HL-60 (cell line): ENCODE measurements at regions not wholly inside any gene's neighbourhood (a gene's known extent, or its start where the extent isn't known, plus 50 kb on each side); places are given as distances from the start of the nearest gene placed in this dataset.

ENCODE experiments used
- DNase-seq, 2 experiments: peaks; one replicate each; pipeline ENCODE4 v3.0.0-alpha.2; 2010 to 2020; ENCODE audit warnings: low read depth in 1 of 2, low spot score in 1 of 2
- H3K27ac ChIP-seq: fragments of 250-450 bp; sonication (Bioruptor Pico); replicated peaks from 2 replicates; pipeline ENCODE4 v1.5.1; 2020; ENCODE audit warnings: mild to moderate bottlenecking, moderate library complexity
- H3K27me3 ChIP-seq: fragments of 250-450 bp; sonication (Bioruptor Pico); 2 replicates; pipeline ENCODE4 v1.5.1; 2021; ENCODE audit warnings: mild to moderate bottlenecking, moderate library complexity; ENCODE audit not compliant: insufficient read depth, poor library complexity, severe bottlenecking
- H3K4me3 ChIP-seq: replicated peaks from 2 replicates; pipeline ENCODE4 v1.5.1; 2011; ENCODE audit warnings: mild to moderate bottlenecking, control low read depth, low read length; ENCODE audit not compliant: insufficient read depth
- CTCF ChIP-seq: IDR thresholded peaks from one replicate; pipeline ENCODE4 v1.5.1; 2011; ENCODE audit warnings: low read length, control low read depth, inconsistent platforms; ENCODE audit not compliant: insufficient read depth
- GABPA ChIP-seq: IDR thresholded peaks from 2 replicates; pipeline ENCODE4 v1.6.1; 2012; ENCODE audit warnings: low read depth
- POLR2AphosphoS5 ChIP-seq: IDR thresholded peaks from 2 replicates; pipeline ENCODE4 v1.6.1; 2012; ENCODE audit warnings: low read depth
- SPI1 ChIP-seq: IDR thresholded peaks from 2 replicates; pipeline ENCODE4 v1.6.1; 2012; ENCODE audit warnings: low read depth, mild to moderate bottlenecking, borderline replicate concordance
- TF ChIP-seq, protein P1 (sequence below): IDR thresholded peaks from 2 replicates; pipeline ENCODE4 v1.6.1; 2012; ENCODE audit warnings: low read depth; ENCODE audit not compliant: insufficient replicate concordance

GRCh38 chr5:152016421-152016820 lies 91.8 kb upstream of the GLRA1 start:
- no peak for DNase-seq
- Histone ChIP-seq H3K4me3 (no peak overlapping the region), H3K27me3 (no peaks in the 10 kb centered on the region), H3K27ac (no peak overlapping the region)
- no peak for TF ChIP-seq CTCF
- no peak for TF ChIP-seq SPI1
- no peak for TF ChIP-seq GABPA
- TF ChIP-seq, protein P1, sequence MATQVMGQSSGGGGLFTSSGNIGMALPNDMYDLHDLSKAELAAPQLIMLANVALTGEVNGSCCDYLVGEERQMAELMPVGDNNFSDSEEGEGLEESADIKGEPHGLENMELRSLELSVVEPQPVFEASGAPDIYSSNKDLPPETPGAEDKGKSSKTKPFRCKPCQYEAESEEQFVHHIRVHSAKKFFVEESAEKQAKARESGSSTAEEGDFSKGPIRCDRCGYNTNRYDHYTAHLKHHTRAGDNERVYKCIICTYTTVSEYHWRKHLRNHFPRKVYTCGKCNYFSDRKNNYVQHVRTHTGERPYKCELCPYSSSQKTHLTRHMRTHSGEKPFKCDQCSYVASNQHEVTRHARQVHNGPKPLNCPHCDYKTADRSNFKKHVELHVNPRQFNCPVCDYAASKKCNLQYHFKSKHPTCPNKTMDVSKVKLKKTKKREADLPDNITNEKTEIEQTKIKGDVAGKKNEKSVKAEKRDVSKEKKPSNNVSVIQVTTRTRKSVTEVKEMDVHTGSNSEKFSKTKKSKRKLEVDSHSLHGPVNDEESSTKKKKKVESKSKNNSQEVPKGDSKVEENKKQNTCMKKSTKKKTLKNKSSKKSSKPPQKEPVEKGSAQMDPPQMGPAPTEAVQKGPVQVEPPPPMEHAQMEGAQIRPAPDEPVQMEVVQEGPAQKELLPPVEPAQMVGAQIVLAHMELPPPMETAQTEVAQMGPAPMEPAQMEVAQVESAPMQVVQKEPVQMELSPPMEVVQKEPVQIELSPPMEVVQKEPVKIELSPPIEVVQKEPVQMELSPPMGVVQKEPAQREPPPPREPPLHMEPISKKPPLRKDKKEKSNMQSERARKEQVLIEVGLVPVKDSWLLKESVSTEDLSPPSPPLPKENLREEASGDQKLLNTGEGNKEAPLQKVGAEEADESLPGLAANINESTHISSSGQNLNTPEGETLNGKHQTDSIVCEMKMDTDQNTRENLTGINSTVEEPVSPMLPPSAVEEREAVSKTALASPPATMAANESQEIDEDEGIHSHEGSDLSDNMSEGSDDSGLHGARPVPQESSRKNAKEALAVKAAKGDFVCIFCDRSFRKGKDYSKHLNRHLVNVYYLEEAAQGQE: no peak
- no peak for TF ChIP-seq POLR2AphosphoS5

DNA sequence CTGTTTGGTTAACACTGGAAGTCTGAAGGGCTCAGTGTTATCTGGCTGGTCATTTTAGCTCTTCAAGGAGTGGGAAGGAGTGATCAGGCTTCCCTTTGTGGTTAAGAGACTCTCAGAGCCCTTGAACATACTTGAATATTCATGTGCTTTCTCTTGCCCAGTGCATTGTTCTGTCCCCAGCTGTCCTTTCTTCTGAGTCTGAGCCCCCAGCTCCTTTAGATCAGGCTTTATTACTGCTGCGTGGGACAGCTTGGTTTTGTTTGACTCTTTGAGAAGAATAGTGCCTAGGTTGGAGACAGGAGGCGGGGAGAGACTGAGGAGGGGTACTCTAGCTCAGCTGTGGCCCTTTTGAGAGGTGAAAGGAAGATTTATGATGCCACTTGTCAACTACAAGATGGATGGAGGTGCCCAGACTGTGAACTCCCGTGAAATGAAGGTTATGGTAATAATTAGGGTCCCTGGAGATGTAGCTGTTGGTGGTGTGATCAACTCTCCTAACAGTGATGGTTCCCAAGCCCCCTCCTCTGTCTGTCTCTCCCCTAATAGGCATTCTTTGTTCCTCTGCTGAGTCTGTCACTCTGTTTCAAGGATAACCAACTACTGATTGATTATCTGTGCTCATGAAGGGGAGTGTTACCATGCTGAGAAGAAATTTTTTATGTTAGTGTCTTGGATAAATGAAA lies 83.1 kb upstream of the GLRA1 start:
- Histone ChIP-seq H3K27ac (no peak overlapping the region), H3K4me3 (no peak overlapping the region), H3K27me3 (peaks cover 2% of the 10 kb centered on the region)
- no peak for DNase-seq
- no peak for TF ChIP-seq SPI1
- TF ChIP-seq POLR2AphosphoS5: no peak
- TF ChIP-seq, protein P1: no peak
- no peak for TF ChIP-seq GABPA
- no peak for TF ChIP-seq CTCF

DNA sequence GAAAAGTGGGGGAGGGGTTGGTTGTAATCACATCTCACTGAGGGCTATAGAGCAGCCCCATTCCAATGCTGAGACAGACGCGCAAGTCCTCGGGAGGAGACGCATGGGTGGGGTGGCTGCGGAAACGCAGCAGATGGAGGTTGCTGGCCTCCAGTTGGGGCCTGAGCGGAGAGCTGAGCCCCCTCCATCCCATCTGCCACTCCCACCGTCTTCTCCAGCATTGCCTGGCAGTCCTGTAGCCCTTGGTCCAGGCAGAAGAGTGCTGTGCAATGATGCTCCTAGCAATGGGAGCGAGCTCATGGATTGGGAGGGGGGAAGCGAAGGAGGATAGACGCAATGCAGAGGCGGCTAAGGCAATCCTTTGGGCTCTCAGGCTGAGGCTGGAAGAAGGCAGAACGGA lies 79.4 kb upstream of the GLRA1 start:
- Histone ChIP-seq H3K27me3 (peaks cover 2% of the 10 kb centered on the region), H3K27ac (no peak overlapping the region), H3K4me3 (no peak overlapping the region)
- no peak for TF ChIP-seq POLR2AphosphoS5
- no peak for TF ChIP-seq SPI1
- TF ChIP-seq, protein P1: no peak
- no peak for TF ChIP-seq GABPA
- TF ChIP-seq CTCF: no peak
- no peak for DNase-seq
